GM19467 (cell line): ENCODE measurements at regions not wholly inside any gene's neighbourhood (a gene's known extent, or its start where the extent isn't known, plus 50 kb on each side); places are given as distances from the start of the nearest gene placed in this dataset.
"Not testable (repeated sequence)": the region's sequence is repeated elsewhere in the genome, so short reads cannot be mapped to it uniquely, and the experiment has no call there.

Experiments
- ATAC-seq: cut with Tn5 transposase; IDR thresholded peaks from one replicate; pipeline ENCODE4 v1.9.1; 2021; ENCODE audit warnings: mild to moderate bottlenecking, moderate library complexity; ENCODE audit not compliant: unreplicated experiment

DNA sequence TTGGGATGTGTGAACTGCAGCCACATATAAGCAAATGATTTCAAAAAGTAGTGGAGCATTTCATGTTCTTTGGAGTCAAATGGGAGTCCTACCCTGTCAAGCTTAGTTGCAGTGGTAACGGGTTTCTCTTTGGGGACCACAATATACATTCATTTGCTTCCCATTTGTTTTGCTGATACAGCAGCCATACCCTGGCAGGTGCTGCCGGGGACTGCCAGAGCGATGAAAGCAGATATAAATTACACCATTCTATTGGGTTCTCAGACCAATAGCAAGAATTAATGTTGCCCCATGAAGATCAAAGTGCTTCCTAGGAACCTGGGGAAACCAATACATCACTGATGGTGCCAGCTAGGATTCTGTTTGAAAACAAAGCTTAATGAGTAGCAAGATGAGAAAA, 1621.5 kb upstream of the FLRT2 start:
- no peak for ATAC-seq

- ATAC-seq = no peak
Observed at GRCh38 chr14:83909507-83909906, 1620.4 kb upstream of the FLRT2 start.

DNA sequence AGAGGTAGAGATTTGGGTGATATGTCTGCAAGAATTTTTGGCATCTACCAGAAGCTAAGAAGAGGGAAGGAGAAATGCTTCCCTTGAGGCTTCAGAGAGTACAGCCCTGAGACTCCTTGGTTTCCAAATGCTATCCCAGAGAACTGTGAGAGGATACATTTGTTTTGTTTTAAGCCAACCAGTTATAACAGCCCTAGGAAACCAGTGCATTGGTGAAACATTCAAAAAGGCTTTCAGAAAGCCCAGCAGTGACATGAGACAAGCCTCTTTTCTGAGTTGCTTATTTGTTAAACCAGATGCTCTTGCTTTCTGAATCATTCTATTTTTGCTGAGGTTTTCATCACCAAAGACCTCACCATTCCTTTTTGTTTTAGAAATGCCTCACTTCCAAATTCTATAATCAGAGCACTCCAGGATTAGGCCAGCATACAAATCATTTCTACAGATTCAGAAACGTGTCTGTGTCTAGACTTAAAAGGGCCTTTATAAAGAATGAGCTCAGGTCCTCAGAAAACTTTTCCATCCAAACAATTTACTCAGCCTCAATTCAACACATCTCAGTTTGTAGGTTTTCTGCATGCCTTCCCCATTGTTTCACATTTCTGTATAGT, 1617.8 kb upstream of the FLRT2 start:
- no peak for ATAC-seq

DNA sequence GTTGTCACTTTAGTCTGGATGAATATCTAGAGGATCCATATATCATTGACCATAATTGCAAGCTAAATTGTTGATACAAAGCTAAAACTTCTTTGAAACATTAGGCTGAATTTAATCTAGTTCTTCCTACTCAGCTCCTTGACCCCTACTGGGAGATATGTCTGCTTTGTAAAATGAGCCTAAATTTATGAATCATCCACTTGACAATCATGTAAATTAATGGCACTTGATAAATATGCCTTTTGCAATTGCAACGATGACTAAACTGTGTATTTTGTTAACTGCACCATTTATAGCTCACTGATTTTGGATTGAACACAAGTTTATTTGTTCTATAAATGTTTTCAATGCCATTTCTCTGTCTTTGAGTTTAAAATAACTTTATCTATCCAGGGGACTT, 1616.5 kb upstream of the FLRT2 start:
- ATAC-seq = no peak

- no peak for ATAC-seq
Observed at GRCh38 chr14:83918546-83918945, 1611.4 kb upstream of the FLRT2 start.

GRCh38 chr14:83919675-83920074, 1610.3 kb upstream of the FLRT2 start:
- ATAC-seq = not testable (repeated sequence)

DNA sequence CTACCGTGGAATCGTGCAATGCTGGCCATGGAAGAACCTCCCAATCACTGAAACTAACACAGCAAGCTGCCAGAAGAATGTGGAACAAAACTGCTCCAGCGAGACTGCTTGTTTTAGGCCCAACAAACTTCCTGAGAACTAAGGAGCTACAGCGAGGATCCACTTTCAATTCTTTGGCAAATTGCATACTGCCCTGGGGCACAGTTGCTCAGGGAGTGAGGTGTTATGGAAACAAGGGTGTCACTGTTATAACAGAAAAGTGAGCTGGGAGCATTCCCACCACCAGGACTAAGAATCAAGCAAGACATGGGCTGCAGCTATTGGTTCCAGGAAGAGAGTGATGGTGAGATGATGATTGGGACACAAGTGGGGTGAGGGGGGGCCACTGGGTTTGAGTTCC, 1606.1 kb upstream of the FLRT2 start:
- no peak for ATAC-seq

DNA sequence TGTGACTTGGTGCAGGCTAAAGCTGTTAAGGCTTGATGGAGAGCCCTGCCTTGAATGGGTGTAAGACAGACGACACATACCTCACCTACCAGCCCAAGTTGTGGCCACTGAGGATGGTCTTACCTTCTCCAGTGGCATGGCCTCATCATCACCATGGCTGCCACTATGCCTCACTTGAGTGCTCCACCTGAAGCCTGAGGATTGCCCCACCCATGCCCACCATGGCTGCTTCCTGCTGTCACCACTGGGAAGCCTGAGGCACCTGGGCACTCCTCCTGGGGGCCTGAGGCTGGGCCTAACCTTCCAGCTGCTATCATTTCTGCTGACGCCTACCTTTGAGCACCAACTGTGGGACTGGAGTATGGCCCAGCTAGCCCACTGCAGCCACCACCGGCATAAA, 1605.7 kb upstream of the FLRT2 start:
- no peak for ATAC-seq

DNA sequence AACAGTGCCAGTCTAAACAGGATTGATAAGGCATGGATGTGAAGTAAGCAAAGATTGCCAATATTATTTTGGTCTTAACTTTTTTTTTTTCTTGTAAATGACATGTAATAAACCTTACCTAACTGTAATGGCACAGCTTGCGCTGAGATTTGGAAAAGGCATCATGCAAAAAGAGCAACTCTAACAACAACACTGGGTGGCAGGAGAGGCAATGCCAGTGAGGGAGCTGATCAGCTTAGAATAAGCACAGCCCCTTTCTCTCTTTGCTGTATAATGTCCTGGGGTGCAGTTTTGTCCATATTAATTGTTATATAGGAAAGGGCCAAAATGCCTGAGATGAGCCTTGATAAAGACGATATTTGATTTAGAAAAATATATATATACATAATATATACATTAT, 1589.7 kb upstream of the FLRT2 start:
- ATAC-seq = no peak

DNA sequence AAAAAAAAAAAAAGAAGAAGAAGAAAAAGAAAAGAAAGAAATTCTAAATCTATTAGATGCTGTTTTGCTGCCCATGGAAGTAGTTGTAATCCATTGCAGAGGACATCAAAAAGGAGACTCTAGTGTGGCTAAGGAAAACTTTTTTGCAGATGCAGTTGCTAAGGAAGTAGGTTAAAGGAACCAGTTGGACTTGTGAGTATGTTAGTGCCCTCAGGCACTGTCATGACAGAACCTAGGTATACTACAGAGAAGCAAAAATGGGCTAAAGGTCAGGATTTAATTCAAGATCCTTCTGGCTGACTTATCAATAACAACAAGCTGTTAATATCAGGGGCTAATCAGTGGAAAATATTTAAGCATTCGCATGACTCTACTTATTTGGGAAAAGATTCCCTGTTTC, 1571.6 kb upstream of the FLRT2 start:
- no peak for ATAC-seq

DNA sequence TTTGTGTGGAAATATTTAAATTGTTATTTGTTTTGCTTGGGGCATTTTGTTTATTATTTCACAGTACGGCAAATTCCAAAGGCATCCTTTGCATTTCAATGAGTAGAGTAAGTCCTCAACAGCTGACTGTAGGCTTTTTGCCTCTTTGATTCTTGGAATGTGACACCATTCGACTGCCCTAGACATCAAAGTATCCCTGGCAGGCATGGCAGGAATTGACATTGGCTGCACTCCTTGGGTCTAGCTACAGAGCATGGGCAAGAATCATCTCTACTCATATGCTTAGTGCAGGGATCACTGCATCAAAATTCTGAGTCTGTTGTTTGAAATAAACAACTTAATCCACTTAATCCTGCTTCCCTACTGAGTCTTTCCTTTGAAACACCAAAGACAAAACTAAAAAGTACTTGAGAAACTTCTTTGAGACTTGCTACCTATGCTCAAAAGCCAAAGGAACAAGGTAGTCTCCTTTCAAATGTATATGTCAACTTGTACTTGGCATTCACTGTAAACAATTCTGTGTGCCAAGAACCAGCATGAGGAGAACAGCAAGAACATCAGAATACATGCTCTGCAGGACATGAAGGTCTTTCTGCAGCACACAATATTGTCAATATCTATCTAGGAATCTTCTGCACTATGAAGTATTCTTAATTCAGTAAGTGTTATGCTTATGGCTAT, 1569.0 kb upstream of the FLRT2 start:
- no peak for ATAC-seq

DNA sequence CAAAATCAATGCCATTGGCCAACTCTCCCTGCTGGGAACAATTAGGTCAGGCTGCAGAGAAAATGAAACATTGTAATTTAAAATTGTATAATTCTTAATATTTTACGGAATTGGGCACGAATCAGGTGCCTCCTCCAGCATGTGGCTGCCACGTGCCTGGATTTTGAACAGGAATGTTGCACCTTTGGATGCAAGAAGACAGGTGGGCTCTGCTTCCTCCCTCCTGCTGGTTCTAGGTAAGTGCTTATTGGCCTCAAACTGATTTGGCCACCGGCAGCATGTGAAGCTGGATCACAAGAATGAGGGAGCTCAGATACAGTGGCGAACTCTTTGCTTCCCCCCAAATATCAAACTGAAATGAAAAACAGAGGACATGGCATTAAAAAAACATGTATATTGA, 1559.9 kb upstream of the FLRT2 start:
- no peak for ATAC-seq

DNA sequence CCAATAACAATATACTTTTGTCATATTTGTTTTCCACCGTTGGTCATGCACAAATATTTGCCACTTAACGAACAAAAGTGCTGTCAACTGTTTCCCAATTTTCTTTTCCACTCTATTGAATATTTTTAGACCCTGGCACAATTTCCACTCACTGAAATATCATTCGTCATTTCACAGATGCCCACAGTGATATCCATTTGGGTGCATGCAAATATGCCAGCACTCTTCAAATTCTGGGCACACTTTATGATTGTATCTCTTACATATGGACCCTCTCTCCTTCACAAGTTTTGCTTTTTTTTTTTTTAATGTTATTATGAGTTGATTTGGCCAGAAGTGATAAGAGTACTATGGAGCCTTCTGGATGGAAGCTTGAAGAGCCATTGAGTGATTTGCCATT, 1557.3 kb upstream of the FLRT2 start:
- ATAC-seq = no peak

GRCh38 chr14:83974647-83975163, 1555.2 kb upstream of the FLRT2 start:
- ATAC-seq = no peak

DNA sequence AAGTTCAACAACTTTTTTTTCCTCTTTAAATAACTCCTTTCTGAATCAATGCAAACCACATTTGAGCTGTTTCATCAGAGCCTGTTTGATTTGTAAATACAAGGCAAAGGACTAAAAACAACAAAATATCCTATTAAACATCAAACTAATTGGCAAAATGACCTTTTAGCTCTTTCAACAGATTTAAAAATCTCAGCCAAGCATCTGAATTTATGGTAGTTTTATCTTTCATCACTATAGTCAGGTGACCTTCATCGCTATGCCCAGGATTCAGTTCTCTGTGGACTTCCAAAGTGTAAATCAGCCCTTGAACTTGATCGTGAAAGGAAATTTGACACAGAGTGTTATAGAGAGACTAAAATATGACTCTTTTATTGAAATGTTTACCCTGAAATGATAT, 1554.5 kb upstream of the FLRT2 start:
- no peak for ATAC-seq

DNA sequence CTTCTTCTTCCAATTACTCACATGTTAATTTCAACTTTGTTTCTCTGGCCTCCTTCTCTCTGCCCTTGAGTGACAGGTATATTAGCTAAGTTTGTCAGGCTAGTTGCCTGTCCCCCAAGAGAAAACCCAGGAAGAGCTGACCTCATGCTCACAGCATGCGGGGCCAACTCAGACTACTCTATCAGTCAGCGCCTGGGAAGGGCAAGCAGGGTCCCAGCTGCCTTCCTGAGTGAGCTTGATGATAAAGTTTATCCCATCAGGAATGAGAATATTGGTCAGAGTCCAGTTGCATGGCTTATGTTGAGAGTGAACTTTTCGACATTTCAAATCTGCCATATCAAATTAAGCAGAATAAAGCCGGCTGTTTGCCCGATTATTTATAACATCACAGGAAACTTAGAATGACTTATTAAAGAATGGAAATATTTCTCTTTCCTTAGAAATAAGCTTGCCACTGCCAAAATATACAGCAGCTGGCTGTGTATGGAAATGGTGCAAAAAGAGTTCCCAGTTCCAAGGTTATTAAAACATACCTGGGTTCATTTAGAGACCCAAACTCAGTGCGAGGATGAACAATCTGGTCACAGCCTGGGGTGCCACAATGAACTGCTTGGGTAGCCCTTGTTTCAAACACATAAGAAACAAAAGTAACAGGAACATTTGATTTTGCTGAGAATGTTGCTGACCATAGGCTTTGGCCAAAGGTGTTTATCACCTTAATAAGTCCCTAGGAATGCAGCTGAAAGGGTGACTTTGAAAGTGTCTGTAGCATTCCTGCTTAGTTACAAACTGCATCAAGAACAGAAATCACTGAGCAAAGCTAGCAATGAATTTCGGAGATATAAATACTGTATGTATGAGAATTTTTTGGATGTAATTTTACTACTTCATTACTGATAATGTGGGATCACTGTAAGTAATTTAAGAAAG, 1553.8 kb upstream of the FLRT2 start:
- ATAC-seq = no peak

GRCh38 chr14:83977583-83977982, 1552.4 kb upstream of the FLRT2 start:
- ATAC-seq = no peak

DNA sequence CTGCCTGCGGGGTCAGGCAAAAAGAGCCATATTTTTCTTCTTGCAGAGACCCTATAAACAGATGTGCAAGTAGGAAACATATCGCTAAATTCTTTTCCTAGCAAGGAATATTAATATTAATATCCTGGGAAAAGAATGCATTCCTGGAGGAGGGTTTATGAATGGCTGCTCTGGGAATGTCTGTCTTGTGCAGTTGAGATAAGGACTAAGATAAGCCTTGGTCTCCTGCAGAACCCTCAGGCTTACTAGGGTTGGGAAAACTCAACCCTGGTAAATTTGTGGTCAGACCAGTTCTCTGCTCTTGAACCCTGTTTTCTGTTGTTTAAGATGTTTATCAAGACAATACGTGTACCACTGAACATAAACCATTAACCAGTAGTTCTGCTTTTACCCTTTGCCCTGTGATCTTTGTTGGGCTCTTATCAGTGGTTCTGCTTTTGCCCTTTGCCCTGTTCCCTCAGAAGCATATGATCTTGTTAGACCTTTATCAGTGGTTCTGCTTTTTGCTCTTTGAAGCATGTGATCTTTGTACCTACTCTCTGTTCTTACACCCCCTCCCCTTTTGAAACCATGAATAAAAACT, 1548.2 kb upstream of the FLRT2 start:
- ATAC-seq = not testable (repeated sequence)

GRCh38 chr14:83988275-83988674, 1541.7 kb upstream of the FLRT2 start:
- ATAC-seq = no peak

DNA sequence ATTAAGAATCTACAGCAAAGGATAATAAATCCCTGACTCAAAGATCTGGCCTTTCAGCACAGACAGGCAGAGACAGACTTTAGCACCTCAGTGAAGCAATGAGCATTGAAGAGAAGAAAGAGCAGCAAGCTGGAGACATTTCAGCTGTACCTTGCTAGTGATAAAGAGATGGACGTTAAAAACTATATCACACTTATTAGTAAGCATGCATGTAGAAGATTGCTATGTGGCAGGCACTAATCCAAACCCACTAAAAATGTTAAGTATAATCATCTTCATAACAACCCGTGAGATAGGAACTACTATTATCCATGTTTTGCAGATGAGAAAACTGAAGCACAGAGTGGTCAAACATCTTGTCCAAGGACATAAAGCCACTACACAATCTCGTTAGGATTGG, 1538.3 kb upstream of the FLRT2 start:
- no peak for ATAC-seq

GRCh38 chr14:83992857-83993256, 1537.1 kb upstream of the FLRT2 start:
- no peak for ATAC-seq
